ENCODE measurements at regions not wholly inside any gene's neighbourhood (a gene's known extent, or its start where the extent isn't known, plus 50 kb on each side); places are given as distances from the start of the nearest gene placed in this dataset.
"Not testable (repeated sequence)": the region's sequence is repeated elsewhere in the genome, so short reads cannot be mapped to it uniquely, and the experiment has no call there.

DNA sequence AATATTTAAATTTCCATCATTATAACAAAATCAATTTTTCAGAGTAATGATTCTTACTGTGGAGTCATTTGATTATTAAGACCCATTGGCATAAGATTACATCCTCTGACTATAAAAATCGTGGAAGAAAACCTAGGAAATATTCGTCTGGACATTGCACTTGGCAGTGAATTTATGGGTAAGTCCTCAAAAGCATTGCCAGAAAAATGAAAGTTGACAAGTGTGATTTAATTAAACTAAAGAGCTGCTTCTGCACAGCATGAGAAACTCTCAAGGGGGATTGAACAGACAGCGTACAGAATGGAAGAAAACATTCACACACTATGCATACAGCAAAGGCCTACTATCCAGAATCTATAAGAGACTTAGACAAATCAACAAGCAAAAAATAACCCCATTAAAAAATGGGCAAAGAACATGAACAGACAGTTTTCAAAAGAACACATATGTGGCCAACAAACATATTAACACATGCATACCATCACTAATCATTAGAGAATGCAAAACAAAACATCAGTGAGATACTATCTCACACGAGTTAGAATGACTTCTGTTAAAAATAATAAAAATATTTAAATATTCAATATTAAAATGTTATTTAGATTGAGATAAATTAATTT, 111.4 kb downstream of the CCDC74A start:
- DNase-seq (ENCODE audit: low spot score): not testable (repeated sequence)

DNA sequence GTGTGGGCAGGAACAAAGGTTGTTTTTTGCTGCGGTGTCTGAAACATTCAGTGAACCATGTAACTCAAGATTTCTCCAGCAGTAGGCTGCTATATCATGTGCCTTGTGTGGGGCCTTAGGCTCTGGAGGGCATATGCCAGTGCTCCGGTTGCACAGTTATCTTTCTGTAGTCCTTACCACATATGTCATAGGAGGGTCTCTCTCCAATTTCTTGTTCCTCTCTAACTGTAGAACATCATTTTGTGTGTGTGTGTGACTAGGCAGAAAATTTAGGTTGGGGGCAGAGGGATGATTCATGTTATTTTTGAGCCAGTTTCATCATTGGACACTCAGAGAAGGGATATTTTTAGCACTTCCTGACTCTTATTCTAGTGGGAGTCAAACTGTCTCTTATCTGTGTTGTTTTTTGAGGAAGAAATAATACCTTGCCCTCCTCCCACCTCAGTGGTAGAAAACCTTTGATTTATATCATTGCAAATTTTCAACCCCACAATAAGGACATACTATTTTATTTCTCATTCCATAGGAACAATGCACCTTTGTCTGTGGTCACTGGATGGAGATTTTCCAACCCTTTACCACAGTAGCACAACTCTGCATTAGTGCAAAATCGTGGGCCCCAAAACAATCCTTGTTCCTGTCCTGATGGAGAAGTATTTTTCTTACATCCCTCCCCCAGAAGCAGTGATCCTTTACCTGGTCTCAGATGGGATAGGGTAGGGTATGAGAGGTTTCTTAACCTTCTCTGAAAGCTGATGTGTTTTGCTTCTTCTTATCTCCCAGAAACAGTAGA, 113.9 kb downstream of the CCDC74A start:
- DNase-seq (ENCODE audit: low spot score): no peak

DNA sequence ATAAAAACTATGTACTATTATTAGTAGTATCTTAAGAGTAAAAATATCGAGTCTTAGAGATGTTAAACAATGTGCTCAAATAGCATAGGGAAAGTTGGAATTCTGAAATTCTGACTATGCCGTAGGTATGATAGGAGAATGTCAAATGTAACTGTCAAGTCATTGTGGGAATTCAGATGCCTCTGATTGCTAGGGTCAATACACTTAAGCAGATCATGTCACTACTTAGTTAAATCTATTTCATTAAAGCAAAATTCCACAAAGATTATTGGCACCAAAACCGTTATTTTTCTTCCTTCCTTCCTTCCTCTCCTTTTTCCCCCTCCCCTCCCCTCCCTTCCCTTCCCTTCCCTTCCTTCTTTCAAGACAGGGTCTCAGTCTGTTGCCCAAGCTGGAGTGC, 115.5 kb downstream of the CCDC74A start:
- DNase-seq (ENCODE audit: low spot score): not testable (repeated sequence)

DNA sequence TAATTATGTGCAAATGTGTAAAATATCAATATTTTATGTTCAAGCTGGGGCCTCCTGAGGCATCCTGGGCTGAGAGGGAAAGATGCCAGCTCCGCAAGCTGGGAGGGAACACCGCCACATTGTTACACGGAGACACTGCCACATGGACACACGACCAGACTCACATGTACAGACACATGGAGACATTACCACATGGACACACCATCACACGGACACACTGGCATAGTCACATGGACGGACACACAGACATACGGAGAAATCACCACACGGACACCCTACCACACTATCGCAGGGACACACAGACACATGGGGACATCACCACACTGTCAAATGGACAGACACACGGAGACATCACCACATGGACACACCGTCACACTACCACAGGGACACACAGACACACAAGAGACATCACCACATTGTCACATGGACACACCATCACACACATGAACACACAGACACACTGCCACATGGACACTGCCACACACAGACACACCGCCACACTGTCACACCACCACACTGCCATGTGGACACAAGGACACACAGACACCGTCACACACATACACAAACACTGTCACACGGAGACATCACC, 117.6 kb downstream of the CCDC74A start:
- no peak for DNase-seq (ENCODE audit: low spot score)

DNA sequence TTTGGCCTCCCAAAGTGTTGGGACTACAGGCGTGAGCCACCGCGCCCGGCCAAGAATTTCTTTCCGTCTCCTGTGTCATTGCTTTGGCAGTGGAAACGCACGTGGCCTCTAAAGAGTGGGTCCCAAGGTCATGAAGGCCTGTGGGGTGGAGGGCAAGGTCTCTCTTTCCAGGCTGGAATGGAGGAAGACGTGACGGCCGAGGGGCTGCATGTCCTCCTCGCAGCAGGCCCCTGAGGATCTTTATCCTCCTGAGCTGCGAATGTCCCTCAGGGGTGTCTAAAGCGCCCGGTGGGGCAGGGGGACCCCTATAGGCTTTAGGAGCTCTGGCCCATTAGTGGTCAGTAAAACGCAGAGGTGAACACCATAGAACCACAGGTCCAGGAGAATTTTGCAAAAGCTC, 118.5 kb downstream of the CCDC74A start:
- DNase-seq (ENCODE audit: low spot score): not testable (repeated sequence)

DNA sequence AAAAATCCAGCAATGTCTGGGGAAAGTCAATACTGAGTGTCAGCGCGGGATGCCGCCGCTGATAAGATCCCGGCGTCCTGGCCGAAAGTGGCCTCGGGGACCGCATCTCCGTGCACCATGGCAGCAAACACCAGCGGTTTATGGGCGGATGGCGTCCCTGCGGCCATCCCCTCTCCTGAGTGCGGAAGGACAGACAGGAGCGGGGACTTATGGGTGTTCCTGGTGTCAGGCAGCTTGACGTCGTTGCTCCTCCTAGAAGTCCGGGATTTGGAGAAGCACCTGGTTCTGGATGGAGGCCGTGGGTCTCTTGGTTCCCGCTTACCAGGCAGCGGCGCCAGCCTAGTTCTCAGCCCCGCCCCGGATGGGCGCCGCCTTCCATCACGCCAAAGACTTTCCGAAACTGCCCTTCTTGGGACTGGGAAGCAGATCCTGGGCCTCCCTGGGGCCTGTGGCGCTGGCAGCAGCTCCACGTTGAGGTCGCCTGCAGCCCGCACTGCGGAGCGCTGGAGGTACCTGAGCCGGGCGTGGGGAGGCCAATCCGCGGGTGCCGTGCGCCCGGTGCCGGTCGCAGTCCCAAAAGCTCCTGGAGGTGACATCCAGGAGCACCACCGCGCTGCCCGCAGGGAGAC, 119.1 kb downstream of the CCDC74A start:
- no peak for DNase-seq (ENCODE audit: low spot score)

DNA sequence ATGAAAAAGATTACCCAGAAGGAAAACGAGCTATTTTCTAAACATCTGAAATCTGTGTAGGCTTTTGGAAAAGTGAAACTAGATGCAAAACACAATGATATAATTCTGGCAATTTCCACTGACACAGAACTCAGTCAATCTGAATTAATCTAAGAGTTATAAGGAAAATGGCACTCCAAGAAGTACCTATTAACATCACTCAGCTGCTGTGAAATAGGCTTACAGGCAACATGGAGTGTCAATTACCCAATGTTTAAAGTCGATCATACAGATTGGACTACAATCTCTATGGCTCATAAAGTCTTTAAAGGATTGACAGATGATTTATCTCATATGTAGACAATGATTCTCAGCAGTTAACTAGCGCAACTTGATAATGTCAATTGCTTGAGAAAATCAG, 120.9 kb downstream of the CCDC74A start:
- DNase-seq (ENCODE audit: low spot score): not testable (repeated sequence)

DNA sequence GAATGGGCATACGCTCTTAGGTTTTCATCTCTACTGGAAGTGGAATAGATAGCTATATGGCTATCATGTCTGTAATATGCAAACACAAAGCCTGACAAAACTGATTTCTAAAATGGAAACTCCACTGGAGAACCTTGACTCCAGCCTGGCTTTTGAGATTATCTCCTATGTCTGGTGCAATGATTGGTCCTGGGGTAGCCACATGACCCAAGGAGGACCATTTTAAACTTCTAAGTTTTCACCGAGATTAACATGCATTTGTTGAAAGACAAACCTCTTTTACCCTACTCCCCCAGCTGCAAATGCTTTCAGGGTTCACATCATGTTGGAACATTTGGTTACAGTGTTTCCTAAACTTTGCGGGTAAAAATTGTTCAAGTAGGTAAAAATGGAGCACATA, 124.6 kb downstream of the CCDC74A start:
- DNase-seq (ENCODE audit: low spot score): not testable (repeated sequence)

DNA sequence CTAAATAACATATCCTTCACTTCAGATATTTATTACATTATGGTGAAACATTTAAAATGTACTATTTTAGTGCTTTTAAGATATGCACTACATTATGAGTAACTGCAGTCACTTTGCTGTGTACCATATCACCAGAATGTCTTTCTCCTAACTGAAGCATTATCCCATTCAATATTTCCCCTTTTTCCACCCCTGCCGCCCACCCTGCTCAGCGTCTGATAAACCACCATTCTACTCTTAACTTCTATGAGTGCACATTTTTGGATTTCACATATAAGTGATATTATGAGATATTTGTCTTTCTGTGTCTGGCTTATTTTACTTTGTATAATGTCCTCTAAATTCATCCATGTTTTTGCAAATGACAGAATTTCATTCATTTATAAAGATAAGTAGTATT, 126.4 kb downstream of the CCDC74A start:
- not testable (repeated sequence) for DNase-seq (ENCODE audit: low spot score)

DNA sequence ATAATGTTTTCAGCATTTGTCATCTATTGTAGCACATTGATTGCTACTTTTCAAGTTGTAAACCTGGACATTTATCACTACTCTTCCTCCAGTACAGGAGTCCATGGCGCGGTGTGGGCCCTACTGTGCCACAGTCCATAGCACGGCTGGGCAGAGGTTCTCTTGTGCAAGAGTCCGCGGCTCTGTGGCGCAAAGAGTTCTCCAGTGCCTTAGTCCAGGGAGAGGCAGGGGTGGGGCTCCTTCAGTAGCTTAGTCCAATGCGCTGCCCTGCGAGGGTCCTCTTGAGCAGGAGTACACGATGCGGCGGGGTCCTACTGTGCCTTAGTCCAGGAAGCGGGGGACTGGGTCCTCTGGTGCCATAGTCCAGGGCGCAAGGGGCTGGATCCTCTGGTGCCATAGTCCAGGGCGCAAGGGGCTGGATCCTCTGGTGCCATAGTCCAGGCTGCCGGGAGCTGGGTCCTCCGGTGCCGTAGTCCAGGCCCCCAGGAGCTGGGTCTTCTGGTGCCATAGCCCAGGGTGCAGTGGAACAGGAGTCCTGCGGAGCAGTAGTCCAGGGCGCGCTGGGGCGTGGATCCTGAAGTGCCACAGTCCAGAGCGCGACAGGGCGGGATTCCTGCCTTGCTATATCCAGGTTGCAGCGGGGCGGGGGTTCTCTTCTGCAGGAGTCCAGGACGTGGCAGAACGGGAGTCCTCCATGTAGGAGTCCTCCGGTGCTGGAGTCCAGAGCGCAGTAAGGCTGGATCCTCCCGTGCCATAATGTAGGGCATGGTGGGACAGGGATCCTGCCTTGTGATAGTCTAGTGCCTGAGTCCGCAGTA, 129.3 kb downstream of the CCDC74A start:
- no peak for DNase-seq (ENCODE audit: low spot score)

DNA sequence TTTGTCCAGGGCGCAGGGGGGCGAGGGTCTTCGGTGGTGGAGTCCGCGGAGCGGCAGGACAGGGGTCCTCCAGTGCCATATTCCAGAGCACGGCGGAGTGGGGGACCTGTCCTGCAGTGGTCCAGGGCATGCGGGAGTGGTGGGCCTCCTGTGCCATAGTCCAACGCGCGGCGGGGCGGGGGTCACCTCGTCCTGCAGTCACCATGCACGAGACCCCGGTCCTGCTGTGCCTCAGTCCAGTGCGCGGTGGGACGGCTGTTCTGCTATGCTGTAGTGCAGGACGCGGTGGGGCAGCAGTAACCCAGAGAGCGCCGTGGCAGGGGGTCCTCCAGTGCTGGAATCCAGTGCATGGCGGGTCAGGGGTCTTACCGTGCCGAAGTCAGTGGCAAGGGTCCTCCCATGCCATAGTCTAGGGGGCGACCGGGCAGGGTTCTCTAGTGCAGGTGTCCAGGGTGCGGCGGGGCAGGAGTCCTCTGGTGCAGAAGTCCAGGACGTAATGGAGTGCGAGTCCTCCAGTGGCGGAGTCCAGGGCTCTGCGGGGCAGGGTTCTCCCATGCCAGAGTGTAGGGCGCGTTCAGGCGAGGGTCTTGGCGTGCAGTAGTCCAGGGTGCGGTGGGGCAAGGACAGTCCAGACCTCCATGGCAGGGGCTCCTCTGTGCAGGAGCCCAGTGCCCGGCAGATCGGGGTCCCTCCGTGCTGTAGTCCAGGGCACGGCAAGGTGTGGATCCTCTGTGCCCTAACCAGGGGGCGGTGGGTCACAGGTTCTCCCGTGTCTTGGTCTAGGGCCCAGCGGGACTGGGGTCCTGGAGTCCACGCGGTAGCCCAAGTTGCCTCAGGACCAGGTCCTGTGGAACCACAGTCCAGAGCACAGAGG, 130.4 kb downstream of the CCDC74A start:
- DNase-seq (ENCODE audit: low spot score): no peak

DNA sequence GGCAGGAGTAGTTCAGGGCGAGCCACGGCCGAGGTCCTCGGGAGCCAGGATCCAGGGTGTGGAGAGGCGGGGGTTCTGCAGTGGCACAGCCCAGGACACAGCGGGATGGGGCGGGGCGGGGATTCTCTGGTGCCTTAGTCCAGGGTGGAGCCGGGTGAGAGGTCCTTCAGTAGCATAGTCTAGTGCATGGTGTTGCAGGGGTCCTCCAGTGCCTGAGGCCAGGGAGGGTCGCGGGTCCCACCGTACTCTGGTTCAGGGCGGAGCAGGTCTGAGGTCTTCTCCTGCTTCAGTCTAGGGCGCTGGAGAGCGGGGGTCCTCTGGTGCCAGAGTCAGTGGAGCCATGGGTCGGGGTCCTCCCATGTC, 131.1 kb downstream of the CCDC74A start:
- no peak for DNase-seq (ENCODE audit: low spot score)

DNA sequence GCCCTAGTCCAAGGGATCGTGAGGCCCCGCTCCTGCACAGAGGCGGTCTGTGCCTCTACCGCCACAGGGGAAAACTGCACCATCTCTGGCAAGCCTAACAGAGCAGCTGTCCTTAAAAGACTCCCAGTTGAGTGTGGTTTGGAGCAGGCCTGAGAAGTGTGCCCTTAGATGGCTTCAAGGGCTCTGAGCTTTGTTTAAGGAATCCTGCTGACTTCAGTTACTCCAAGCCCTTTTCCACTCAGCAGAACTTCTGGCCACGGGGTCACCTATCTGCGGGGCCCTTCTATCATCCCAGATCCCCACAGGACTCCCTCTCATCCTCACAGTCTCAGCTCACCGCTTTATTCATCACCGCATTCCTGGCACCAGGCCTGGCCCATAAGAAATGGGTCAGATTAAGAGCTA, 131.5 kb downstream of the CCDC74A start:
- DNase-seq (ENCODE audit: low spot score): no peak

DNA sequence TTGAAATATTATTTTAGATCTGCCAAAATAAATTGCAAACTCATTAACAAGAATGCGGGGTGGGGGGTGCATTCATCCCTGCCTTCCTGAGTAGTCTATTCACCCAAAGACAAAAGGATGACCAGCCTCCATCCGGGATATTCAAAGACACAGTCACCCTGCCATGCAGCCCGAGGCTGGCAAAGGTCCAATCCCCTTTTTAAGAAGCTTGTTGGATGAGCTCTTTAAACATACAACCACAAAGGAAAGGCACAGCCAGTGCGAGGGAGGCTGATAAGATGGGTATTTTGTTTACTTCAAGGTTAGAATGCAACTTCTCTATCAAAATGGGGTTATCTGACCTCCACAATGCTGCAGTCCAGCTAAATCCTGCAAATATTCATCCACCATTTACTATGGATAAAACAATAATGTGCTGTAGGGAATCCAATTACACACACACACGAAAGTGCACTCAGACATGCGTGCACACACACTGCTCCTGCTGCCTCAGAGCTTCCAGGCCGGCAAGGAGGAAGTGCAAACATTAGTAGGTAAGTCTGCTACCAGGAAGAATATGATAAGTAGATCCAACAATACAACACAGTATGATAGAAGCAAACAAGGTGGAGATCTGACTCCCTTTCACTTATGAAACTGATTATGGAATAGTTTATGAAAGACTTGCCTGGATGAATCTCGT, 133.6 kb downstream of the CCDC74A start:
- DNase-seq (ENCODE audit: low spot score): not testable (repeated sequence)

DNA sequence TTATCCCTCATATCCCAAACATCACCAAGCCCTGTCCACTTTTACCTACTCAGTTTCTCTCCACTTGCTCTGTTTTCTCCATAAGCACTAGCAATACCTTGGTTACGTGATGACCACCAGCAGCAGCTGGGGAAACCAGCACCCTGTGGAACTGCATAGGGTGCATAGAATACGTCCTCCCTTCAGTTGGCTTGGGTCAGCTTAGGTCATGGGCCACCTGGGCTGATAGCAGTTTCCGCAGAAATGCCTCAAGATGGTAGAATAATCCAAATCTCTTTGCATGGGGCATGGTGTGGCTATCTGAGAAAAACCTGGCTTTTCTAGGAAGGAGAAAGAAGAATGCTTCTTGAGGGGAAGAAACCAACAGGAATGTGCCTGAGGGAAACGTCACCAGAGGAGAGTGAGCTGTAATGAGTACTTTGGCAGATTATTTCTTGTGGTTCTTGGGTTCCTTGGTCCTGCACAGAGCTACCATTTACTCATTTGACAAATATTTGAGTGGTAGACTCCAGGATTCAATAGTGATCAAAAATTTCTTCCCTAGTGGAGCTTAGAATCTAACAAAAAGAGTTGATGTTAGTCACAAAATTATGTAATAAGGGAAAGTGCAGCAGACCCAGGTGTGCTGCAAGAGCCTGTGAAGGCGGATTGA, 134.3 kb downstream of the CCDC74A start:
- DNase-seq (ENCODE audit: low spot score): not testable (repeated sequence)

DNA sequence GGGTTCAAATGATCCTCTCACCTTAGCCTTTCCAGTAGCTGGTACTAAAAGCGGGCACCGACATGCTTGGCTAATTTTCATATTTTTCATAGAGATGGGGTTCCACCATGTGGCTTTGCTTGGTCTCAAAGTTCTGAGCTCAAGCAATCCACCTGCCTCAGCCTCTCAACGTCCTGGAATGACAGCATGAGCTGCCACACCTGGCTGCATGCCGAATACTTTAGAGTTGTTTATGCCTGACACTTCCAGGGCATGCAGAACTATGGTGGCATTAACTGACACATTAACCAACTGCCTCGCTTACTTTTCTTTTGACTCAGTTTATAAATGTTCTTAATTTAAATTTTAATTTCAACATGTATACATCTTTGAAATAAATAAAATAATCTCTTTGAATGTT, 135.8 kb downstream of the CCDC74A start:
- DNase-seq (ENCODE audit: low spot score): not testable (repeated sequence)

DNA sequence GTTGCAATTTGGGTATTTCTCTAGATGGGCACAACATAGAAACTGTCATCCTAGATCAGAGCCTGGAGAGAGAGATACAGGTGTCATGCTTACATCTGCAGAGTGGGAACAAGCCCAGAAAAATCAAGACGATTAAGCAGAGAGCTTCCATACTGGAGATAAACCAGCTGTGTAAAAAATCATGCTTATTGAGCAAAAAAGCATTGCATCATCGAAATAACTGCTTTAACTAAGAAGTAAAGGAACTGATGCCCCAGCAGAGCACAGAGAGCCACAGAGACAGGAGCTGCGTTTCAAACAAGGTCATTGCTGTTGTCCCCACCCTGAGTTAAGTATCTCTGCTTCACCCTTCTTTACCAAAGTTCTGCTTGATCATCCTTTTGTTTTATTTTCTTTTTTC, 138.0 kb downstream of the CCDC74A start:
- DNase-seq (ENCODE audit: low spot score): not testable (repeated sequence)

DNA sequence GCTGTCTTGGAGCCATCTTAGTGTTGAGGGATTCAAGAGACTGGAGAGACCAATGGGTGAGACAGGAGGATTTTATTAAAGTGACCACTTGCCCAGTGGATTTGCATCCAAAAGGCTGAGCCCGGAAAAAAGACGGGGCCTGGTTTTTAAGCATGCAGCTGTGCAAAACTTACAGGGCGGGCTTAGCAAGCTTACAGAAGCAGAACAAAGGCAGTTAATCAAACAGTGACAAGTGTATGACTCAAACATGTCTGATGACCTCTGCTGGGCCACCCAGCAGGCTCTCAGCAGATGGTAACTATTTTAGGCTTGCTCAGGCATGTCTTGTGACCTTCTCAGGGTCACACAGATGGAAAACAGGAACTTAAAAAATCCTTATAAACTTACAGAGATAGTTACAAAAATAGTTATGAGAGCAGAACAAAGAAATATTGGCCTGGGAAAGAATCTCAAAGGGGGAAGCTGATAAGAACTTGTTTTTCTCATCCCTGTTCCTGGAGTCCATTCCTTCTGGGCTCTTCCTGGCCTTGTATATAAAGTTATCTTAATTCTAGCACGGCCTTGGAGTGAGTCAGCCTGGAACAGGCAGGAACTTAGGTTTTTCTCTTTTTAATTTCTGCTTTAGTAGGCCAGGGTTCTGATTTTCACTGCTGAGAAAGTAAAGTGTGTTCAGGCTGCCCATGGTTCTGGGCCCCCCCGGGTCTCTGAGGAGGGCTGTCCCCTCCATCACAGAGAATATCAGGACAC, 141.3 kb downstream of the CCDC74A start:
- DNase-seq (ENCODE audit: low spot score): not testable (repeated sequence)

DNA sequence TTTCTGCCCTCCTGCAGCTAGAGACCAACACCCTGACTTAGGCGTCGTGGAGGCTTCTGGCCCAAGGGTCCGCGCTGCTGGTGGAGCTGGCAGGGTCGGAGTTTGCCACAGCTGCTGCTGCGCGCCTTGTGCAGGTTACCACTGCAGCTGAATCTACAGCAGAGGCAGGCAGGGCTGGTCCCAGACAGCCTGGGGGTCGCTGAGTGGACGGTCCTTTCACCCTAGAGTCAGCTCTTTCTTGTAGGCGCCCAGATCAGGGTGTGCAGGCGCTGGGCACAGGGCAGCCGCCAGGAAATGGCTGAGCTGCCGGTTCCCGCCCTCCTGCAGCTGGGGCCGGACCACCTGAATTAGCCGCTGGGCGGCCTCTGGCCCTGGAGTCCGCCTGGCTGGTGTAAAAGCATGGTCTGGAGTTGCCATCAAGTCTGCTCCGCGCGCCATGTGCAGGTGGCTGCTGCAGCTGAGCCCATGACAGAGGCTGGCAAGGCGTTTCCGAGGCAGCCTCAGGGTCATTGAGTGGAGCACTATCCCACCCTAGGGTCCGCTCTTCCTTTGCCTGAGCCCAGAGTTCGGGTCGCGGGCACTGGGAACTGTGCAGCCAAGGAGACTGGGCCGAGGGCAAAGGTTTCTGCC, 144.3 kb downstream of the CCDC74A start:
- not testable (repeated sequence) for DNase-seq (ENCODE audit: low spot score)

All from putamen (tissue), 1 donor.